ENCODE measurements at regions not wholly inside any gene's neighbourhood (a gene's known extent, or its start where the extent isn't known, plus 50 kb on each side); places are given as distances from the start of the nearest gene placed in this dataset.

- no peak overlapping the region for H2BK120ac ChIP-seq (ENCODE audit: low read depth, low read length)
- in situ Hi-C loops (cut with MboI; ENCODE audit: low sequenced_read_pairs) = no loop called here
- no peaks in the 10 kb centered on the region for H4K20me1 ChIP-seq (ENCODE audit: insufficient read depth, low read length)
- no peak overlapping the region for H2AK5ac ChIP-seq (ENCODE audit: low read depth, low read length)
- 71% methylated on average over 13 of the region's 31 CpGs; no CpG with 5 or more reads in 1 of the 2 experiments for WGBS, 2 experiments (ENCODE audit: extremely low coverage in 2 of 2, insufficient read length in 1 of 2)
- no peak overlapping the region for H2AK9ac ChIP-seq (replicated peaks; ENCODE audit: low read depth, low read length, poor library complexity)
- TF ChIP-seq NFE2L2 (IDR thresholded peaks at IDR 0.05; ENCODE audit: low read depth, low read length) (no peak), CEBPB (IDR thresholded peaks at IDR 0.05; ENCODE audit: low read depth, low read length) (no peak), MAZ (IDR thresholded peaks at IDR 0.05; ENCODE audit: borderline replicate concordance, low read depth, low read length) (no peak), USF2 (IDR thresholded peaks at IDR 0.05; ENCODE audit: low read depth, low read length) (no peak), RAD21 (IDR thresholded peaks at IDR 0.05; ENCODE audit: low read length) (no peak), RFX5 (IDR thresholded peaks at IDR 0.05; ENCODE audit: low read depth, low read length) (no peak), FOS (IDR thresholded peaks at IDR 0.05; ENCODE audit: low read depth, low read length) (no peak), RCOR1 (IDR thresholded peaks at IDR 0.05; ENCODE audit: insufficient replicate concordance, low read length) (no peak)
- no peak overlapping the region for H3K18ac ChIP-seq (ENCODE audit: low read depth, low read length)
- H3K4me3 ChIP-seq (ENCODE audit: insufficient read depth, low read depth, low read length) = no peak overlapping the region
- H3K9ac ChIP-seq (ENCODE audit: low read depth, low read length) = no peak overlapping the region
- ATAC-seq (ENCODE audit: low read depth) (no peak), DNase-seq (no peak)
- H4K5ac ChIP-seq (ENCODE audit: low read depth, low read length) = no peak overlapping the region
- H2AFZ ChIP-seq (replicated peaks; ENCODE audit: low read length, poor library complexity) = no peak overlapping the region
- no peak overlapping the region for H3K4me2 ChIP-seq (ENCODE audit: low read depth, low read length)
- H3K4me1 ChIP-seq (ENCODE audit: control insufficient read depth, insufficient read depth, low read length) = peaks cover 8% of the 10 kb centered on the region
- H2BK15ac ChIP-seq (ENCODE audit: low read depth, low read length) = no peak overlapping the region
- no peak overlapping the region for H4K8ac ChIP-seq (ENCODE audit: low read depth in 2 of 2, low read length in 2 of 2)
- 0 out of 2 replicates have a peak, but pooled peaks cover 5% of the 10 kb centered on the region for H3K9me1 ChIP-seq (ENCODE audit: insufficient read depth, low read length)
- dilution Hi-C loops (cut with HindIII; ENCODE audit: low sequenced_read_pairs, unreplicated experiment) = no loop called here
- H3K14ac ChIP-seq (replicated peaks; ENCODE audit: low read depth, low read length) = no peak overlapping the region
- BruUV-seq (replicated peaks) = no TSS peak
- no peak overlapping the region for H3K4ac ChIP-seq (ENCODE audit: low read depth, low read length)
- no peak overlapping the region for H3K27ac ChIP-seq (ENCODE audit: insufficient read depth, low read length)
- POLR2A ChIA-PET (ENCODE audit: unreplicated experiment) = no interaction called here
- no peak overlapping the region for H4K91ac ChIP-seq (ENCODE audit: insufficient read depth, low read depth, low read length)
- no peak overlapping the region for H2BK20ac ChIP-seq (ENCODE audit: low read depth, low read length)
- intact Hi-C loops (cut with micrococcal nuclease) = no loop called here
- no peaks in the 10 kb centered on the region; the same call in 1 of the 2 replicates for H3K9me3 ChIP-seq (ENCODE audit: control insufficient read depth, insufficient read depth, low read length)
- CTCF ChIA-PET = no interaction called here
- H3K36me3 ChIP-seq (ENCODE audit: control insufficient read depth, insufficient read depth, low read length) = no peaks in the 10 kb centered on the region
- H2BK5ac ChIP-seq (ENCODE audit: low read depth, low read length, poor library complexity, severe bottlenecking) = no peak overlapping the region
- H3K27me3 ChIP-seq (ENCODE audit: control insufficient read depth, insufficient read depth, low read length) = peaks cover 5% of the 10 kb centered on the region
- H3K79me1 ChIP-seq (ENCODE audit: low read depth in 1 of 2, low read length in 2 of 2) = no peaks in the 10 kb centered on the region
- no peak overlapping the region for H3K23ac ChIP-seq (ENCODE audit: low read depth, low read length)
- H3K56ac ChIP-seq (ENCODE audit: extremely low read depth, insufficient read depth, low read length) = no peak overlapping the region
These were observed 61.6 kb upstream of the ACAN start for GRCh38 chr15:88741671-88742070.

Measured in IMR-90 (cell line).